ENCODE measurements at regions not wholly inside any gene's neighbourhood (a gene's known extent, or its start where the extent isn't known, plus 50 kb on each side); places are given as distances from the start of the nearest gene placed in this dataset.

GRCh38 chr4:81375745-81376144, 96.0 kb downstream of the RASGEF1B start:
- Histone ChIP-seq H3K9me3 (ENCODE audit: control insufficient read depth, insufficient read depth, low read length) (no peaks in the 10 kb centered on the region; the same call in 1 of the 2 replicates), H3K79me2 (ENCODE audit: control insufficient read depth, low read length) (no peaks in the 10 kb centered on the region), H4K20me1 (ENCODE audit: control insufficient read depth, insufficient read depth, low read depth, low read length) (no peaks in the 10 kb centered on the region), H3K9me2 (replicated peaks; ENCODE audit: control insufficient read depth, low read length) (no peaks in the 10 kb centered on the region), H3F3A (ENCODE audit: control insufficient read depth, insufficient read depth) (no peaks in the 10 kb centered on the region), H3K27me3 (ENCODE audit: control insufficient read depth, low read length) (peaks cover 4% of the 10 kb centered on the region; the same call in 1 of the 2 replicates), H3K27ac (ENCODE audit: low read depth, low read length) (no peak overlapping the region), H3K36me3 (ENCODE audit: control insufficient read depth, low read length) (no peaks in the 10 kb centered on the region), H3K4me1 (ENCODE audit: control insufficient read depth, low read length) (no peaks in the 10 kb centered on the region), H3K4me2 (ENCODE audit: low read length) (no peak overlapping the region), H3K4me3 (ENCODE audit: low read length) (no peak overlapping the region)
- TF ChIP-seq CTCF (IDR thresholded peaks at IDR 0.05; ENCODE audit: low read depth, low read length, poor library complexity, severe bottlenecking) (no peak), EZH2phosphoT487 (IDR thresholded peaks at IDR 0.05; ENCODE audit: borderline replicate concordance, low read length) (no peak)

GRCh38 chr4:81369886-81370285, 101.8 kb downstream of the RASGEF1B start:
- Histone ChIP-seq H3K27me3 (ENCODE audit: control insufficient read depth, low read length) (no peaks in the 10 kb centered on the region), H4K20me1 (ENCODE audit: control insufficient read depth, insufficient read depth, low read depth, low read length) (no peaks in the 10 kb centered on the region), H3K36me3 (ENCODE audit: control insufficient read depth, low read length) (no peaks in the 10 kb centered on the region), H3K4me2 (ENCODE audit: low read length) (no peak overlapping the region), H3K27ac (ENCODE audit: low read depth, low read length) (no peak overlapping the region), H3F3A (ENCODE audit: control insufficient read depth, insufficient read depth) (no peaks in the 10 kb centered on the region), H3K79me2 (ENCODE audit: control insufficient read depth, low read length) (no peaks in the 10 kb centered on the region), H3K9me3 (ENCODE audit: control insufficient read depth, insufficient read depth, low read length) (no peaks in the 10 kb centered on the region), H3K4me1 (ENCODE audit: control insufficient read depth, low read length) (no peaks in the 10 kb centered on the region), H3K4me3 (ENCODE audit: low read length) (no peak overlapping the region), H3K9me2 (replicated peaks; ENCODE audit: control insufficient read depth, low read length) (no peaks in the 10 kb centered on the region)
- TF ChIP-seq CTCF (IDR thresholded peaks at IDR 0.05; ENCODE audit: low read depth, low read length, poor library complexity, severe bottlenecking) (no peak), EZH2phosphoT487 (IDR thresholded peaks at IDR 0.05; ENCODE audit: borderline replicate concordance, low read length) (no peak)

- Histone ChIP-seq H3K4me2 (ENCODE audit: low read length) (no peak overlapping the region), H3F3A (ENCODE audit: control insufficient read depth, insufficient read depth) (no peaks in the 10 kb centered on the region), H3K4me1 (ENCODE audit: control insufficient read depth, low read length) (no peaks in the 10 kb centered on the region), H3K4me3 (ENCODE audit: low read length) (no peak overlapping the region), H4K20me1 (ENCODE audit: control insufficient read depth, insufficient read depth, low read depth, low read length) (no peaks in the 10 kb centered on the region), H3K9me3 (ENCODE audit: control insufficient read depth, insufficient read depth, low read length) (no peaks in the 10 kb centered on the region), H3K27me3 (ENCODE audit: control insufficient read depth, low read length) (no peaks in the 10 kb centered on the region), H3K79me2 (ENCODE audit: control insufficient read depth, low read length) (no peaks in the 10 kb centered on the region), H3K27ac (ENCODE audit: low read depth, low read length) (no peak overlapping the region), H3K36me3 (ENCODE audit: control insufficient read depth, low read length) (no peaks in the 10 kb centered on the region), H3K9me2 (replicated peaks; ENCODE audit: control insufficient read depth, low read length) (no peaks in the 10 kb centered on the region)
- TF ChIP-seq CTCF (IDR thresholded peaks at IDR 0.05; ENCODE audit: low read depth, low read length, poor library complexity, severe bottlenecking) = no peak
- no peak for TF ChIP-seq EZH2phosphoT487 (IDR thresholded peaks at IDR 0.05; ENCODE audit: borderline replicate concordance, low read length)
These were observed 104.9 kb downstream of the RASGEF1B start for GRCh38 chr4:81366779-81367178.

- no peaks in the 10 kb centered on the region for H3K9me2 ChIP-seq (replicated peaks; ENCODE audit: control insufficient read depth, low read length)
- H3K27ac ChIP-seq (ENCODE audit: low read depth, low read length) = no peak overlapping the region
- no peaks in the 10 kb centered on the region for H3F3A ChIP-seq (ENCODE audit: control insufficient read depth, insufficient read depth)
- H4K20me1 ChIP-seq (ENCODE audit: control insufficient read depth, insufficient read depth, low read depth, low read length) = no peaks in the 10 kb centered on the region
- H3K4me3 ChIP-seq (ENCODE audit: low read length) = no peak overlapping the region
- H3K27me3 ChIP-seq (ENCODE audit: control insufficient read depth, low read length) = no peaks in the 10 kb centered on the region
- H3K36me3 ChIP-seq (ENCODE audit: control insufficient read depth, low read length) = no peaks in the 10 kb centered on the region
- H3K79me2 ChIP-seq (ENCODE audit: control insufficient read depth, low read length) = no peaks in the 10 kb centered on the region
- H3K4me1 ChIP-seq (ENCODE audit: control insufficient read depth, low read length) = no peaks in the 10 kb centered on the region
- H3K4me2 ChIP-seq (ENCODE audit: low read length) = no peak overlapping the region
- TF ChIP-seq EZH2phosphoT487 (IDR thresholded peaks at IDR 0.05; ENCODE audit: borderline replicate concordance, low read length) = no peak
- TF ChIP-seq CTCF (IDR thresholded peaks at IDR 0.05; ENCODE audit: low read depth, low read length, poor library complexity, severe bottlenecking) = no peak
- no peaks in the 10 kb centered on the region for H3K9me3 ChIP-seq (ENCODE audit: control insufficient read depth, insufficient read depth, low read length)
These were observed 111.0 kb downstream of the RASGEF1B start for GRCh38 chr4:81360737-81361136.

All from DOHH2 (cell line).